Activated T-cell treated with anti-CD3 and anti-CD28 coated beads, Interleukin-2, amount 50 U/mL, for 24 hours (primary cell): ENCODE measurements at regions not wholly inside any gene's neighbourhood (a gene's known extent, or its start where the extent isn't known, plus 50 kb on each side); places are given as distances from the start of the nearest gene placed in this dataset.

Experiments used
- DNase-seq: peaks from one replicate; pipeline ENCODE4 v3.0.0-alpha.2; 2020
- H3K27ac Mint-ChIP-seq: 2 replicates; pipeline ENCODE4 v1.8.0; 2020; ENCODE audit warnings: mild to moderate bottlenecking, mixed read lengths
- H3K27me3 Mint-ChIP-seq: 2 replicates; pipeline ENCODE4 v1.8.0; 2020; ENCODE audit warnings: mixed read lengths
- H3K36me3 Mint-ChIP-seq: 2 replicates; pipeline ENCODE4 v1.8.0; 2020; ENCODE audit warnings: low read depth, mixed read lengths
- H3K4me1 Mint-ChIP-seq: 2 replicates; pipeline ENCODE4 v1.8.0; 2020; ENCODE audit warnings: low read depth, mixed read lengths
- H3K4me3 Mint-ChIP-seq: 2 replicates; pipeline ENCODE4 v1.8.0; 2020; ENCODE audit warnings: mild to moderate bottlenecking, moderate library complexity, mixed read lengths
- H3K9me3 Mint-ChIP-seq: 2 replicates; pipeline ENCODE4 v1.8.0; 2020; ENCODE audit warnings: mixed read lengths

GRCh38 chr16:54438469-54438868 lies 151.9 kb upstream of the IRX3 start:
- Mint-ChIP-seq H3K4me3 (no peak overlapping the region), H3K9me3 (no peaks in the 10 kb centered on the region), H3K27me3 (peaks cover 12% of the 10 kb centered on the region), H3K4me1 (no peaks in the 10 kb centered on the region), H3K36me3 (no peaks in the 10 kb centered on the region), H3K27ac (no peak overlapping the region)
- no peak for DNase-seq

GRCh38 chr16:54437921-54438320 lies 151.3 kb upstream of the IRX3 start:
- no peak for DNase-seq
- Mint-ChIP-seq H3K4me1 (no peaks in the 10 kb centered on the region), H3K4me3 (no peak overlapping the region), H3K27ac (no peak overlapping the region), H3K9me3 (no peaks in the 10 kb centered on the region), H3K36me3 (no peaks in the 10 kb centered on the region), H3K27me3 (peaks cover 18% of the 10 kb centered on the region)

GRCh38 chr16:54437401-54437800 lies 150.8 kb upstream of the IRX3 start:
- Mint-ChIP-seq H3K36me3 (no peaks in the 10 kb centered on the region), H3K27me3 (peaks cover 23% of the 10 kb centered on the region), H3K9me3 (no peaks in the 10 kb centered on the region), H3K4me3 (no peak overlapping the region), H3K27ac (no peak overlapping the region), H3K4me1 (no peaks in the 10 kb centered on the region)
- no peak for DNase-seq

- DNase-seq: no peak
- Mint-ChIP-seq H3K36me3 (no peaks in the 10 kb centered on the region), H3K9me3 (no peaks in the 10 kb centered on the region), H3K4me3 (no peak overlapping the region), H3K27ac (no peak overlapping the region), H3K27me3 (peaks cover 29% of the 10 kb centered on the region), H3K4me1 (peaks cover 2% of the 10 kb centered on the region)
Observed at GRCh38 chr16:54436346-54436745, 149.8 kb upstream of the IRX3 start.

- Mint-ChIP-seq H3K27ac (no peak overlapping the region), H3K4me3 (no peak overlapping the region), H3K36me3 (no peaks in the 10 kb centered on the region), H3K4me1 (peaks cover 5% of the 10 kb centered on the region), H3K9me3 (peaks cover 4% of the 10 kb centered on the region), H3K27me3 (peaks cover 44% of the 10 kb centered on the region)
- no peak for DNase-seq
Observed at GRCh38 chr16:54434859-54435258, 148.3 kb upstream of the IRX3 start.

GRCh38 chr16:54432897-54433229 lies 146.3 kb upstream of the IRX3 start:
- peaks cover 52% of the 10 kb centered on the region for H3K27me3 Mint-ChIP-seq
- H3K36me3 Mint-ChIP-seq: no peaks in the 10 kb centered on the region
- H3K4me3 Mint-ChIP-seq: no peak overlapping the region
- no peak for DNase-seq
- peaks cover 4% of the 10 kb centered on the region for H3K9me3 Mint-ChIP-seq
- no peak overlapping the region for H3K27ac Mint-ChIP-seq
- peaks cover 5% of the 10 kb centered on the region for H3K4me1 Mint-ChIP-seq

- no peak for DNase-seq
- Mint-ChIP-seq H3K4me3 (no peak overlapping the region), H3K27me3 (peaks cover 52% of the 10 kb centered on the region), H3K27ac (no peak overlapping the region), H3K9me3 (peaks cover 4% of the 10 kb centered on the region), H3K36me3 (no peaks in the 10 kb centered on the region), H3K4me1 (peaks cover 5% of the 10 kb centered on the region)
Observed at GRCh38 chr16:54431997-54432896, 145.7 kb upstream of the IRX3 start.

GRCh38 chr16:54431041-54431996 lies 144.7 kb upstream of the IRX3 start:
- H3K4me3 Mint-ChIP-seq: no peak overlapping the region
- peaks cover 54% of the 10 kb centered on the region for H3K27me3 Mint-ChIP-seq

GRCh38 chr16:54430491-54431030 lies 144.0 kb upstream of the IRX3 start:
- DNase-seq: no peak
- H3K36me3 Mint-ChIP-seq: no peaks in the 10 kb centered on the region
- H3K27me3 Mint-ChIP-seq: peaks cover 54% of the 10 kb centered on the region
- H3K4me3 Mint-ChIP-seq: no peak overlapping the region
- no peak overlapping the region for H3K27ac Mint-ChIP-seq
- H3K4me1 Mint-ChIP-seq: peaks cover 5% of the 10 kb centered on the region
- H3K9me3 Mint-ChIP-seq: peaks cover 4% of the 10 kb centered on the region

More at GRCh38 chr16:54431041-54431996, 144.7 kb upstream of the IRX3 start:
- H3K36me3 Mint-ChIP-seq: no peaks in the 10 kb centered on the region
- peaks cover 5% of the 10 kb centered on the region for H3K4me1 Mint-ChIP-seq
- DNase-seq: no peak
- no peak overlapping the region for H3K27ac Mint-ChIP-seq
- H3K9me3 Mint-ChIP-seq: peaks cover 4% of the 10 kb centered on the region

- H3K36me3 Mint-ChIP-seq: no peaks in the 10 kb centered on the region
- peaks cover 50% of the 10 kb centered on the region for H3K27me3 Mint-ChIP-seq
- no peak overlapping the region for H3K4me3 Mint-ChIP-seq
- no peak overlapping the region for H3K27ac Mint-ChIP-seq
- H3K9me3 Mint-ChIP-seq: peaks cover 4% of the 10 kb centered on the region
- DNase-seq: no peak
- peaks cover 5% of the 10 kb centered on the region for H3K4me1 Mint-ChIP-seq
Observed at GRCh38 chr16:54429029-54429428, 142.4 kb upstream of the IRX3 start.

GRCh38 chr16:54426553-54426849 lies 139.9 kb upstream of the IRX3 start:
- H3K4me1 Mint-ChIP-seq: peaks cover 4% of the 10 kb centered on the region
- H3K36me3 Mint-ChIP-seq: no peaks in the 10 kb centered on the region
- H3K4me3 Mint-ChIP-seq: no peak overlapping the region
- DNase-seq: no peak
- H3K27ac Mint-ChIP-seq: no peak overlapping the region
- H3K9me3 Mint-ChIP-seq: peaks cover 4% of the 10 kb centered on the region
- peaks cover 31% of the 10 kb centered on the region for H3K27me3 Mint-ChIP-seq

- H3K9me3 Mint-ChIP-seq: peaks cover 4% of the 10 kb centered on the region
- DNase-seq: no peak
- no peak overlapping the region for H3K27ac Mint-ChIP-seq
- no peak overlapping the region for H3K4me3 Mint-ChIP-seq
- no peaks in the 10 kb centered on the region for H3K4me1 Mint-ChIP-seq
- H3K36me3 Mint-ChIP-seq: no peaks in the 10 kb centered on the region
- H3K27me3 Mint-ChIP-seq: peaks cover 25% of the 10 kb centered on the region
Observed at GRCh38 chr16:54425681-54426552, 139.3 kb upstream of the IRX3 start.

GRCh38 chr16:54425068-54425467 lies 138.5 kb upstream of the IRX3 start:
- no peaks in the 10 kb centered on the region for H3K36me3 Mint-ChIP-seq
- no peak overlapping the region for H3K4me3 Mint-ChIP-seq
- no peak for DNase-seq
- peaks cover 17% of the 10 kb centered on the region for H3K27me3 Mint-ChIP-seq
- no peak overlapping the region for H3K27ac Mint-ChIP-seq
- H3K4me1 Mint-ChIP-seq: no peaks in the 10 kb centered on the region
- H3K9me3 Mint-ChIP-seq: peaks cover 2% of the 10 kb centered on the region

GRCh38 chr16:54424043-54424451 lies 137.5 kb upstream of the IRX3 start:
- H3K4me3 Mint-ChIP-seq: no peak overlapping the region
- no peak for DNase-seq
- H3K36me3 Mint-ChIP-seq: no peaks in the 10 kb centered on the region
- H3K27ac Mint-ChIP-seq: no peak overlapping the region
- no peaks in the 10 kb centered on the region for H3K9me3 Mint-ChIP-seq
- H3K27me3 Mint-ChIP-seq: peaks cover 10% of the 10 kb centered on the region
- H3K4me1 Mint-ChIP-seq: no peaks in the 10 kb centered on the region
